Activated T-helper 17 cell treated with anti-CD3 and anti-CD28 coated beads, Interleukin-2, amount 50 U/mL, for 72 hours (primary cell): ENCODE measurements at regions not wholly inside any gene's neighbourhood (a gene's known extent, or its start where the extent isn't known, plus 50 kb on each side); places are given as distances from the start of the nearest gene placed in this dataset.

Experiments
- ATAC-seq: fragments of 150-1000 bp; cut with Tn5 transposase; replicated peaks from 2 replicates; pipeline ENCODE4 v1.10.0; 2021; ENCODE audit warnings: mild to moderate bottlenecking, moderate library complexity
- H3K27ac Mint-ChIP-seq: one replicate; pipeline ENCODE4 v1.8.0; 2022; ENCODE audit warnings: mixed read lengths
- H3K27me3 Mint-ChIP-seq: one replicate; pipeline ENCODE4 v1.8.0; 2022; ENCODE audit warnings: mixed read lengths
- H3K36me3 Mint-ChIP-seq: one replicate; pipeline ENCODE4 v1.8.0; 2022; ENCODE audit warnings: low read depth, mild to moderate bottlenecking, mixed read lengths
- H3K4me1 Mint-ChIP-seq: one replicate; pipeline ENCODE4 v1.8.0; 2022; ENCODE audit warnings: mixed read lengths
- H3K4me3 Mint-ChIP-seq: one replicate; pipeline ENCODE4 v1.8.0; 2022; ENCODE audit warnings: mild to moderate bottlenecking, mixed read lengths
- H3K9me3 Mint-ChIP-seq: one replicate; pipeline ENCODE4 v1.8.0; 2022; ENCODE audit warnings: mixed read lengths

- Mint-ChIP-seq H3K27ac (no peak overlapping the region), H3K4me1 (no peaks in the 10 kb centered on the region), H3K9me3 (no peaks in the 10 kb centered on the region), H3K36me3 (no peaks in the 10 kb centered on the region), H3K27me3 (no peaks in the 10 kb centered on the region), H3K4me3 (no peak overlapping the region)
- ATAC-seq: no peak
Observed at GRCh38 chr21:28458446-28458845, 534.2 kb downstream of the LTN1 start.

- Mint-ChIP-seq H3K36me3 (no peaks in the 10 kb centered on the region), H3K4me1 (no peaks in the 10 kb centered on the region), H3K27me3 (no peaks in the 10 kb centered on the region), H3K27ac (no peak overlapping the region), H3K4me3 (no peak overlapping the region), H3K9me3 (no peaks in the 10 kb centered on the region)
- no peak for ATAC-seq
Observed at GRCh38 chr21:28455253-28455600, 537.5 kb downstream of the LTN1 start.

GRCh38 chr21:28454564-28455252, 538.0 kb downstream of the LTN1 start:
- Mint-ChIP-seq H3K4me1 (no peaks in the 10 kb centered on the region), H3K27me3 (no peaks in the 10 kb centered on the region), H3K9me3 (no peaks in the 10 kb centered on the region), H3K36me3 (no peaks in the 10 kb centered on the region), H3K27ac (no peak overlapping the region), H3K4me3 (no peak overlapping the region)
- no peak for ATAC-seq

- no peak overlapping the region for H3K4me3 Mint-ChIP-seq
- H3K4me1 Mint-ChIP-seq: no peaks in the 10 kb centered on the region
- no peak overlapping the region for H3K27ac Mint-ChIP-seq
- peaks cover 5% of the 10 kb centered on the region for H3K9me3 Mint-ChIP-seq
- no peak for ATAC-seq
- H3K36me3 Mint-ChIP-seq: no peaks in the 10 kb centered on the region
- H3K27me3 Mint-ChIP-seq: no peaks in the 10 kb centered on the region
Observed at GRCh38 chr21:28447462-28447861, 545.2 kb downstream of the LTN1 start.

GRCh38 chr21:28445141-28445830, 547.4 kb downstream of the LTN1 start:
- H3K27me3 Mint-ChIP-seq: no peaks in the 10 kb centered on the region
- peaks cover 5% of the 10 kb centered on the region for H3K9me3 Mint-ChIP-seq
- H3K4me3 Mint-ChIP-seq: no peak overlapping the region
- no peaks in the 10 kb centered on the region for H3K36me3 Mint-ChIP-seq
- H3K27ac Mint-ChIP-seq: no peak overlapping the region
- ATAC-seq: no peak
- no peaks in the 10 kb centered on the region for H3K4me1 Mint-ChIP-seq

GRCh38 chr21:28444557-28444956, 548.1 kb downstream of the LTN1 start:
- no peak overlapping the region for H3K4me3 Mint-ChIP-seq
- H3K27ac Mint-ChIP-seq: no peak overlapping the region
- ATAC-seq: no peak
- H3K36me3 Mint-ChIP-seq: no peaks in the 10 kb centered on the region
- H3K27me3 Mint-ChIP-seq: no peaks in the 10 kb centered on the region
- H3K4me1 Mint-ChIP-seq: no peaks in the 10 kb centered on the region
- H3K9me3 Mint-ChIP-seq: peaks cover 5% of the 10 kb centered on the region

- Mint-ChIP-seq H3K9me3 (peaks cover 5% of the 10 kb centered on the region), H3K4me1 (no peaks in the 10 kb centered on the region), H3K27me3 (no peaks in the 10 kb centered on the region), H3K27ac (no peak overlapping the region), H3K4me3 (no peak overlapping the region), H3K36me3 (no peaks in the 10 kb centered on the region)
- no peak for ATAC-seq
Observed at GRCh38 chr21:28444111-28444510, 548.6 kb downstream of the LTN1 start.

- peak; percentile 57 for ATAC-seq
- no peaks in the 10 kb centered on the region for H3K27me3 Mint-ChIP-seq
- no peaks in the 10 kb centered on the region for H3K4me1 Mint-ChIP-seq
- no peak overlapping the region for H3K27ac Mint-ChIP-seq
- H3K4me3 Mint-ChIP-seq: no peak overlapping the region
- peaks cover 5% of the 10 kb centered on the region for H3K9me3 Mint-ChIP-seq
- no peaks in the 10 kb centered on the region for H3K36me3 Mint-ChIP-seq
Observed at GRCh38 chr21:28442624-28443023, 550.1 kb downstream of the LTN1 start.

- H3K9me3 Mint-ChIP-seq: peaks cover 5% of the 10 kb centered on the region
- H3K4me3 Mint-ChIP-seq: no peak overlapping the region
- no peak for ATAC-seq
- no peaks in the 10 kb centered on the region for H3K4me1 Mint-ChIP-seq
- no peaks in the 10 kb centered on the region for H3K27me3 Mint-ChIP-seq
- H3K36me3 Mint-ChIP-seq: no peaks in the 10 kb centered on the region
- H3K27ac Mint-ChIP-seq: no peak overlapping the region
Observed at GRCh38 chr21:28442085-28442484, 550.6 kb downstream of the LTN1 start.

- Mint-ChIP-seq H3K4me3 (no peak overlapping the region), H3K27me3 (no peaks in the 10 kb centered on the region), H3K36me3 (no peaks in the 10 kb centered on the region), H3K27ac (no peak overlapping the region), H3K4me1 (no peaks in the 10 kb centered on the region), H3K9me3 (peaks cover 3% of the 10 kb centered on the region)
- no peak for ATAC-seq
Observed at GRCh38 chr21:28439788-28440187, 552.9 kb downstream of the LTN1 start.

GRCh38 chr21:28439251-28439650, 553.4 kb downstream of the LTN1 start:
- no peaks in the 10 kb centered on the region for H3K36me3 Mint-ChIP-seq
- no peak for ATAC-seq
- H3K9me3 Mint-ChIP-seq: peaks cover 3% of the 10 kb centered on the region
- H3K27ac Mint-ChIP-seq: no peak overlapping the region
- H3K4me3 Mint-ChIP-seq: no peak overlapping the region
- no peaks in the 10 kb centered on the region for H3K27me3 Mint-ChIP-seq
- no peaks in the 10 kb centered on the region for H3K4me1 Mint-ChIP-seq

- H3K27me3 Mint-ChIP-seq: no peaks in the 10 kb centered on the region
- H3K36me3 Mint-ChIP-seq: no peaks in the 10 kb centered on the region
- no peak overlapping the region for H3K27ac Mint-ChIP-seq
- no peak overlapping the region for H3K4me3 Mint-ChIP-seq
- no peak for ATAC-seq
- H3K9me3 Mint-ChIP-seq: peaks cover 3% of the 10 kb centered on the region
- H3K4me1 Mint-ChIP-seq: no peaks in the 10 kb centered on the region
Observed at GRCh38 chr21:28437061-28437460, 555.6 kb downstream of the LTN1 start.

GRCh38 chr21:28436286-28436932, 556.3 kb downstream of the LTN1 start:
- no peaks in the 10 kb centered on the region for H3K4me1 Mint-ChIP-seq
- no peak overlapping the region for H3K27ac Mint-ChIP-seq
- H3K36me3 Mint-ChIP-seq: no peaks in the 10 kb centered on the region
- no peak overlapping the region for H3K4me3 Mint-ChIP-seq
- H3K27me3 Mint-ChIP-seq: no peaks in the 10 kb centered on the region
- no peak for ATAC-seq
- H3K9me3 Mint-ChIP-seq: peaks cover 3% of the 10 kb centered on the region

- H3K4me1 Mint-ChIP-seq: no peaks in the 10 kb centered on the region
- ATAC-seq: no peak
- H3K4me3 Mint-ChIP-seq: no peak overlapping the region
Observed at GRCh38 chr21:28431527-28432200, 561.0 kb downstream of the LTN1 start.

GRCh38 chr21:28431022-28431421, 561.7 kb downstream of the LTN1 start:
- Mint-ChIP-seq H3K36me3 (no peaks in the 10 kb centered on the region), H3K4me3 (no peak overlapping the region), H3K27ac (no peak overlapping the region), H3K9me3 (peaks cover 3% of the 10 kb centered on the region), H3K4me1 (no peaks in the 10 kb centered on the region), H3K27me3 (no peaks in the 10 kb centered on the region)
- no peak for ATAC-seq

More at GRCh38 chr21:28431527-28432200, 561.0 kb downstream of the LTN1 start:
- peaks cover 6% of the 10 kb centered on the region for H3K9me3 Mint-ChIP-seq
- no peaks in the 10 kb centered on the region for H3K36me3 Mint-ChIP-seq
- no peaks in the 10 kb centered on the region for H3K27me3 Mint-ChIP-seq
- H3K27ac Mint-ChIP-seq: no peak overlapping the region
